ENCODE measurements at regions not wholly inside any gene's neighbourhood (a gene's known extent, or its start where the extent isn't known, plus 50 kb on each side); places are given as distances from the start of the nearest gene placed in this dataset.

DNA sequence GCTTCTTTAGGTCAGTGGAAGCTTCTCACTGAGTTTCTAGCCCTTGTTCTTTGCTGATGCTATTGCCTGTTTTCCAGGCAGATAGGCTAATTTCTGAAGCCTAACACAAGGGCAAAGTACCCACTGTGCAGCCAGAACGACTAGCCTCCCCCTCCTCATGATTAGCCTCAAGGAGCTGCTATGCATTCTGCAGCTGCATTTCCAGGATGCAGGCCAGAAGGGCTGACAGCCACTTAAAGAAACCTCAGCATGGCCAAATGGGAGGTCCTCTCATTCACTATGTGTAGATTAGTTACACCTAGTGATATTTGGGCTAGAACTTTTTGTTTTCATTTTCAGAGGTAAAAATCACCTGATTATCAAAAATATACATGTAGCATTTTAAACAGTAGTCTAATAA lies 216.0 kb downstream of the RAD51AP2 start:
- DNase-seq (ENCODE audit: low read depth) = no peak
- TF ChIP-seq, protein P1, sequence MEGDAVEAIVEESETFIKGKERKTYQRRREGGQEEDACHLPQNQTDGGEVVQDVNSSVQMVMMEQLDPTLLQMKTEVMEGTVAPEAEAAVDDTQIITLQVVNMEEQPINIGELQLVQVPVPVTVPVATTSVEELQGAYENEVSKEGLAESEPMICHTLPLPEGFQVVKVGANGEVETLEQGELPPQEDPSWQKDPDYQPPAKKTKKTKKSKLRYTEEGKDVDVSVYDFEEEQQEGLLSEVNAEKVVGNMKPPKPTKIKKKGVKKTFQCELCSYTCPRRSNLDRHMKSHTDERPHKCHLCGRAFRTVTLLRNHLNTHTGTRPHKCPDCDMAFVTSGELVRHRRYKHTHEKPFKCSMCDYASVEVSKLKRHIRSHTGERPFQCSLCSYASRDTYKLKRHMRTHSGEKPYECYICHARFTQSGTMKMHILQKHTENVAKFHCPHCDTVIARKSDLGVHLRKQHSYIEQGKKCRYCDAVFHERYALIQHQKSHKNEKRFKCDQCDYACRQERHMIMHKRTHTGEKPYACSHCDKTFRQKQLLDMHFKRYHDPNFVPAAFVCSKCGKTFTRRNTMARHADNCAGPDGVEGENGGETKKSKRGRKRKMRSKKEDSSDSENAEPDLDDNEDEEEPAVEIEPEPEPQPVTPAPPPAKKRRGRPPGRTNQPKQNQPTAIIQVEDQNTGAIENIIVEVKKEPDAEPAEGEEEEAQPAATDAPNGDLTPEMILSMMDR (IDR thresholded peaks at IDR 0.05; ENCODE audit: control insufficient read depth, extremely low read depth, insufficient read depth) = no peak
- no peak overlapping the region for H3K4me3 ChIP-seq (ENCODE audit: low read depth, low read length)

DNA sequence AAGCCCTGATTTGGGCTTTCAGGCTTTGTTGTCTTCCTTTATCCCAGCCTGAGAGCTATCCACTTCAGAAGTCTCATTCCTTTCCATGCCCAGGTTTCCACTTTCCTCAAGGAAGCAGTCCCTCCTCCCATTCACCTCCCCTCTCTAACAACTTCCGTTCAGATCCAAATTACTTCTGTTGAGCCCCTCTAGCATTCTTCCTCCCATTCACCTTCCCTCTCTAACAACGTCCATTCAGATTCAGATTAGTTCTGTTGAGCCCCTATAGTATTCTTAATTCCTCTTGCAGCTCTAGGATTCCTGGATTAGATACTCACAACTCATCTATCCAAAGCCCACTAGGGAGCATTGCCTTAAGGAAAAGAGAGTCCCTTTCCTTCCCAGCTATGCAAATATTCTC lies 216.8 kb downstream of the RAD51AP2 start:
- TF ChIP-seq, protein P1 (IDR thresholded peaks at IDR 0.05; ENCODE audit: control insufficient read depth, extremely low read depth, insufficient read depth) = no peak
- H3K4me3 ChIP-seq (ENCODE audit: low read depth, low read length) = no peak overlapping the region
- no peak for DNase-seq (ENCODE audit: low read depth)

DNA sequence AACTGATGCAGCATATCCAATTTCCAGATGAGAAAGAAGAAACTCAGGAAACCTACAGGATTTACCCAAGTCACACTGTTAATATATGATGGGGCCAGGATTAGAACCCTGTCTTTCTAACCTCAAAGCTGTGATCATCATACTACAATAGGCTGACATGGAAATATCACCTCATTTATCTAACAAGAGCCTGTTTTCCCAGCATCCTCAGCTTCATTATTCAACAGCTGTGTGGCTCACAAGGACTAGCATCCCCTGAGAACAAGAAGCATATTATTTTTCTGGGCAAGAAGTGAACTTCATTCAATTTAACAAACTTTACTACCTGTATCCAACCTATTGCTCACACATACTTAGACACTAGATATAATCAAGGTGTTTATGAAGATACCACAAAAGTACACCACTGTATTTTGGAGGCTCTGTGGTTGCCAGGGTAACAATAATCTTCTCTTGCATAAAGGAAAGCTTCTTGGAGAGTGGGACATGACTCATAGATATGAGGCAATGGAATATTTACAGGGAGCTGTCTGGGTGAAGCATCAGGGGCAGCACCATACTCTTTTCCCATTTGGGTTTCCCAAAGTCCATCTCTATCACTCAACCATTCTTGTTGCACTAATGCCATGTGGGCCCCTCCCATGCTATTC lies 218.2 kb downstream of the RAD51AP2 start:
- no peak overlapping the region for H3K4me3 ChIP-seq (ENCODE audit: low read depth, low read length)
- TF ChIP-seq, protein P1 (IDR thresholded peaks at IDR 0.05; ENCODE audit: control insufficient read depth, extremely low read depth, insufficient read depth) = no peak
- no peak for DNase-seq (ENCODE audit: low read depth)

DNA sequence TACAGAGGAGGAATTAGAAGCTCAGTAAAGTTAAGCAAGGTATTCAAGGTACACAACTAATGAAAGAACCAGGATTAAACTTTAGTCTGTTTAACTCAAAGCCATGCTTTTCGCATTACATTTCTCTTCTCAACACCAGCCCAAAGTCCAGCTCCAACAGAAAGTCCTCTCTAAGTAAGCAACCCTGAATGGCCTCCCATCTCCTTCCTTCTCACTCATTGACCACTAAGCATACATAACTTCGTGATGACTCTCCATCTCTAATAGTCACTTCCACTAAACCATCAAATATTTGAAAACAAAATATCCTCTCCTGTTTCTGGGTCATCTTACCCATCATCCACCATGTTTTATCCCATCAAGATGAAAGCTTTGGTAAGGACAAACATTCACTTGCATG lies 219.8 kb downstream of the RAD51AP2 start:
- TF ChIP-seq, protein P1 (IDR thresholded peaks at IDR 0.05; ENCODE audit: control insufficient read depth, extremely low read depth, insufficient read depth) = no peak
- no peak overlapping the region for H3K4me3 ChIP-seq (ENCODE audit: low read depth, low read length)
- DNase-seq (ENCODE audit: low read depth) = no peak

DNA sequence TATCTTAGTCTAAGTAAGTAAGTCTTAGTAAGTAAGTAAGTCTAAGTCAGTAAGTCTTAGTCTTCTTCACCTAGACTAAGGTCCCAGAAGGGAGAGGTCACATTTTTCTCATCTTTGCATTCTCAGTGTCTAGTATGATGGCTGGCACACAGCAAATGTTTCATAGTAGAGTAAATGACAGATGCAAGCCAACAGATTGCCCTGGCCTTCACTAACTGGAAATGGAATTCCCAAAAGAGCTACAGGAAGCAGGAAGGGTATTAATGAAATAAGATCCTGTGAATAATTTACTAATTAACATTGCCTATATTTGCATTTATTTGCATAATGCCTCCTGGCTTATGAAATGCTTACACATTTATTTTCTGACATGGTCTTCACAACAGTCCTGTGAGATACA lies 221.6 kb downstream of the RAD51AP2 start:
- H3K4me3 ChIP-seq (ENCODE audit: low read depth, low read length) = no peak overlapping the region
- TF ChIP-seq, protein P1 (IDR thresholded peaks at IDR 0.05; ENCODE audit: control insufficient read depth, extremely low read depth, insufficient read depth) = no peak
- no peak for DNase-seq (ENCODE audit: low read depth)

DNA sequence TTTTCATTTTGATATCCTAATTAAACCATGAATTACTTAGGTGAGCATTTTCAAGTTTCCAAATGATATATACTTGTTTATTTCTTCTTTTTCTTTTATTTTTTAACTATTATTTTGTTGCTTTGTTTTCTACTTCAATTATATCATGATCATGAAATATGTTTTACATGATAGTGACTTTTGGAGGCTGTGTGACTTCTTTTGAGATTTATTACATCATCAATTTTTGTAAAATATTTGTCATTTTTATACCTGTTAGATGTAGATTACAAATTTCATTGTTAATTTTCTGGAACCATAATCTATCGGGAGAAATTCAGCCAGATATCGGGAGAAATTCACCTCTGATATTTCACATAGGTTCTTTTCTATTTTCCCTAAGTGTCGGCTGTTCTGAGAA lies 228.6 kb downstream of the RAD51AP2 start:
- DNase-seq (ENCODE audit: low read depth) = no peak
- no peak overlapping the region for H3K4me3 ChIP-seq (ENCODE audit: low read depth, low read length)
- TF ChIP-seq, protein P1 (IDR thresholded peaks at IDR 0.05; ENCODE audit: control insufficient read depth, extremely low read depth, insufficient read depth) = no peak

DNA sequence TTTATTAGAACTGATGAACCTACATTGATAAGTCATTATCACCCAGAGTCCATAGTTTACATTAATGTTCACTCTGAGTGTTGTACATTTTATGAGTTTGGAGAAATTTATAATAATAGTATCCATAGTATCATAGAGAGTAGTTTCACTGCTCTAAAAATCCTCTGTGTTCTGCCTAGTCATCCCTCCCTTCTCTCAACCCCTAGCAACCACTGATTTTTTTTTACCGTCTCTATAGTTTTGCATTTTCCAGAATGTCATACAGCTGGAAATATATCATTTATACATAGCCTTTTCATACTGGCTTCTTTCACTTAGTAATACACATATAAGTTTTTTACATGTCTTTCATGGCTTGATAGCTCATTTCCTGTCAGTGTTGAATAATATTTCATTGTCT lies 231.1 kb downstream of the RAD51AP2 start:
- H3K4me3 ChIP-seq (ENCODE audit: low read depth, low read length) = no peak overlapping the region
- TF ChIP-seq, protein P1 (IDR thresholded peaks at IDR 0.05; ENCODE audit: control insufficient read depth, extremely low read depth, insufficient read depth) = no peak
- DNase-seq (ENCODE audit: low read depth) = no peak

Data from LNCaP clone FGC (cell line).